GM13977 (cell line): ENCODE measurements at regions not wholly inside any gene's neighbourhood (a gene's known extent, or its start where the extent isn't known, plus 50 kb on each side); places are given as distances from the start of the nearest gene placed in this dataset.

ENCODE experiments used
- DNase-seq: peaks from one replicate; pipeline ENCODE4 v3.0.0; 2012; ENCODE audit warnings: low spot score
- in situ Hi-C: fragments of 300-500 bp; cut with MboI; formaldehyde crosslinking; loops from one replicate; pipeline ENCODE4 v1.12.0; 2022; ENCODE audit warnings: low sequenced_read_pairs, low pct_unique_long_range_greater_than_20kb, mixed read lengths, inconsistent platforms; ENCODE audit not compliant: unreplicated experiment
- TF ChIP-seq, protein P1 (sequence below): IDR thresholded peaks from 2 replicates; pipeline ENCODE4 v1.5.1; 2012; ENCODE audit warnings: mild to moderate bottlenecking, control low read depth; ENCODE audit not compliant: insufficient read depth; ENCODE audit errors: extremely low read depth, missing control alignments

DNA sequence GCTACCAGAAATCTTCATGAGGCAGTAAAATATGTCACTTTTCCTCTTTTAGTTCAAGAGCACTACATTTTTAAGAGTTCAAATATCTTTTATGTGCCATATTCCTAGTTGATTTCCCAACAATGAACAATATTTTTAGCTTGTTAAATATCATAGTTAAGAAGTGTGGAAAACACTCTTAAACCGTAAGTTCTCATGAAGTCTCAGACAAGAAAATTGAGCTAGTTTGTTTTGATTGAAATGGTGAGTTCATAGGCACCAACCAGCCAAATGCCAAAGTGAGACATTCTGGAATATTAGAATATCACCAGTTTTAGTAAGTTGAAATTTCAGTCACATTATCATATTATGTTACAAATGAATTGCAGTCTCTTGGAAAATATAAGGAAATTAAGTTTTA is 277.2 kb upstream of the HSF2 start:
- DNase-seq = no peak
- in situ Hi-C loops = no loop called here
- TF ChIP-seq, protein P1, sequence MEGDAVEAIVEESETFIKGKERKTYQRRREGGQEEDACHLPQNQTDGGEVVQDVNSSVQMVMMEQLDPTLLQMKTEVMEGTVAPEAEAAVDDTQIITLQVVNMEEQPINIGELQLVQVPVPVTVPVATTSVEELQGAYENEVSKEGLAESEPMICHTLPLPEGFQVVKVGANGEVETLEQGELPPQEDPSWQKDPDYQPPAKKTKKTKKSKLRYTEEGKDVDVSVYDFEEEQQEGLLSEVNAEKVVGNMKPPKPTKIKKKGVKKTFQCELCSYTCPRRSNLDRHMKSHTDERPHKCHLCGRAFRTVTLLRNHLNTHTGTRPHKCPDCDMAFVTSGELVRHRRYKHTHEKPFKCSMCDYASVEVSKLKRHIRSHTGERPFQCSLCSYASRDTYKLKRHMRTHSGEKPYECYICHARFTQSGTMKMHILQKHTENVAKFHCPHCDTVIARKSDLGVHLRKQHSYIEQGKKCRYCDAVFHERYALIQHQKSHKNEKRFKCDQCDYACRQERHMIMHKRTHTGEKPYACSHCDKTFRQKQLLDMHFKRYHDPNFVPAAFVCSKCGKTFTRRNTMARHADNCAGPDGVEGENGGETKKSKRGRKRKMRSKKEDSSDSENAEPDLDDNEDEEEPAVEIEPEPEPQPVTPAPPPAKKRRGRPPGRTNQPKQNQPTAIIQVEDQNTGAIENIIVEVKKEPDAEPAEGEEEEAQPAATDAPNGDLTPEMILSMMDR = no peak

DNA sequence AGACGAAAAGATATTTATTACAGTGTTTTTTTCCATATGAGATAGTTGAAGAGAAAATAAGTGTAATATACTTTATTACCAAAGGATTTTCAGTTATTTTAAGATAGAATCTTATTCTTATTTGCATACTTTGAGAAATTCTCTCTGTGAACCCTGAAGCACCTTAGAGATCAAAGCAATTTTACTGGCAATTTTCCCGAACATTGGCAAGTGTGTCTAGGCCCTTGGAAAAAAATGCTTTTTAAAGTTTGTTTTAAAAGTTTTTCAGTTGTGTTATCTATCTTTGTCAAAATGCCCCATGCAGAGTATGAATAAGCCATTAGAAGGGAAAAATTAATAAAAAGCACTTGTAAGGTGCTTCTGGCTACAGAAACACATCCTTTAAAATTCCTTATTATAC is 276.8 kb upstream of the HSF2 start:
- no peak for DNase-seq
- in situ Hi-C loops = no loop called here
- TF ChIP-seq, protein P1 = no peak

DNA sequence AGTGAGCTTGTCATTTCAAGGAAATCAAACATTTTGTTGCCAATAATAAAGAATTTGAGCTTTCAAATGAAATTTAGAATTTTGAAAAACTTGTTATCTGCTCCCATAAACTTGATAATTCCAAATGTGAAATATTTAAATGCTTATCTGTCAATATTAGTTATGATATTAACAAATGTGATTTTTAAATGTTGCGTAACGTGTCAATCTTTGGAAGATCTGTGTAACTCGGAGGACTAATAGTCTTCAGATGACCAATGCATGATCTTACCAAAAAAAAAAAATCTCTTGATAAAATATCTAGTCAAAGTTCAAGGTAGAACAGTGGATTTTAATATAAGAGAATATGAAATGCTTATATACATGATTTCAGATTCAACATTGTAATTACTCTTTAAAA is 274.5 kb upstream of the HSF2 start:
- in situ Hi-C loops = no loop called here
- TF ChIP-seq, protein P1 = no peak

DNA sequence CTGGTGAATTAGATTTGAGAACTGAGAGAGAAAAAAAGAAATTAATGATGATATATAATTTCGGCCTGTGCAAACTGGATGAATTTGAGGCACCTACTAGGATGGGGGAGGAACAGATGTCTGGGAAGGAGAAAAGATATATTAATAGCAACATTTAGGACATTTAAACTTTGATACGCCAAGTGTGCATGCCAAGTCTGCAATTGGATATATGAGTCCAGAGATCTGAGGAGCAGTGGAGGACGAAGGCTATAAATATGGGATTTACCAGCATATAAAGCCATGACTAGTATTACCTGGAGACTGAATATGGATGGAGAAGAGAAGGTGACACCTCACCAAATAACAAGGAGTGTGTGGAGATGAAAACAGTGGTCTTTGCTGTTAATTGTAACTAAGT is 272.6 kb upstream of the HSF2 start:
- in situ Hi-C loops = no loop called here
- no peak for DNase-seq
- TF ChIP-seq, protein P1 = no peak

More for the DNA sequence above, 274.5 kb upstream of the HSF2 start:
- DNase-seq = no peak

DNA sequence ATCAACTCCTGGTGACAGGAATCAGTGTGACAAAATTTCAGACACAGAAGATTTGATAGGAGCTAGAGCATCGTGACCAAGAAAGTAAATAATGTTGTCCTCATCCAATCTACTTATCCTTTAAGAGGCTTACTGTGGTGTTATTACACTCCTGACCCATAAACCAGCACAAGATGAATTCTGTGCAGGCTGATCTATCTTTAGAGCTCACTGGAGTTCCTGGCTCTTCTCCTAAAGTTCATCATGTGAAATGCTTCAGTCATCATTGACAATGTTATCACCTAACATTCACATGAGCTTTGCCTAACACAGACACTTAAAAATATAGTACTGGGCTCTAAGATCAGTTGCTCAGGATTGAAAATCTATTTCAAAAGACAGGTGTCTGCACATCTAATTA is 271.0 kb upstream of the HSF2 start:
- no peak for DNase-seq
- in situ Hi-C loops = no loop called here
- TF ChIP-seq, protein P1 = no peak

DNA sequence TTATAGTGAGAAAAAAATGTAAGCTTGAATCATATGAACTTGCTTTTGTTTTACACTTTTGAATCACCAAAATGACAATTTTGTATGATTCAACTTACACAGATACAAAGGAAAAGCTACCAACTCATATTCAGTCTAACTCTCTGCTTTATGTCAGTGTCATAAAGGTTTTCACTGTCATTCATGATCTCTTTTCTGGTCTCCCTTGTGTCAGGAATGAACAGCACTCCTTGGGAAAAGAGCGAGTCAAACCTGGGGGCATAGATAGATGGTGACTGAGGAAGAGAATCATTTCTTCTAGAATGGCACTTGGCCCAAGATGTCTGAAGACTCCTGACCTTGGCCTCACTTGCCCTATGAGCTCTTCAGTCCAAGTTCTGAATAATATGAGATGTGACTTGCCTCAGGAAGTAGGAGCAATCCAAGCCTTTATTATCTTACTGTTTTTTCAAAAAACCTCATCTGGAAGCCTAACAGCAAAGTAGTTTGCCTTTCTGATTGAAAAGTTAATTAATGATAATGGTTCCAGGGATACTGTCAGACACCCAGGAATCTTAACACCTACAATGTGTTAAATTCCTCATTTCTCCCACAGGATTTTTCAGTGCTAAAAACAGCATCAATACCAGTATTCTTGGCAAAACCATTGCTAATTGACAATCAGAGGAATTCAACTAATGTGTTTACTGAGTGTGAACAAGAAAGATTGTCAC is 270.0 kb upstream of the HSF2 start:
- in situ Hi-C loops = no loop called here
- no peak for DNase-seq
- TF ChIP-seq, protein P1 = no peak
